WTC11 (cell line): ENCODE measurements at regions not wholly inside any gene's neighbourhood (a gene's known extent, or its start where the extent isn't known, plus 50 kb on each side); places are given as distances from the start of the nearest gene placed in this dataset.
"Not testable (repeated sequence)": the region's sequence is repeated elsewhere in the genome, so short reads cannot be mapped to it uniquely, and the experiment has no call there.

Experiments
- CREB1 ChIP-seq: sonication (generic); formaldehyde crosslinking; IDR thresholded peaks from 2 replicates; pipeline ENCODE4 v1.8.0; 2023; ENCODE audit warnings: mild to moderate bottlenecking, missing genetic modification reagents
- E2F4 ChIP-seq: sonication (generic); formaldehyde crosslinking; IDR thresholded peaks from 2 replicates; pipeline ENCODE4 v1.8.1; 2022; ENCODE audit warnings: low read depth, mild to moderate bottlenecking, moderate library complexity, missing genetic modification reagents, borderline replicate concordance
- EMX1 ChIP-seq: fragments of 250-450 bp; sonication (Bioruptor Pico); IDR thresholded peaks from 2 replicates; pipeline ENCODE4 v1.8.0; 2021; ENCODE audit warnings: mild to moderate bottlenecking
- MAX ChIP-seq: sonication (generic); formaldehyde crosslinking; IDR thresholded peaks from 2 replicates; pipeline ENCODE4 v1.8.0; 2022; ENCODE audit warnings: mild to moderate bottlenecking, missing genetic modification reagents
- OVOL2 ChIP-seq: fragments of 250-450 bp; sonication (Bioruptor Pico); IDR thresholded peaks from 2 replicates; pipeline ENCODE4 v1.9.0; 2021; ENCODE audit warnings: mild to moderate bottlenecking, borderline replicate concordance
- TCF7 ChIP-seq: sonication (generic); formaldehyde crosslinking; IDR thresholded peaks from 2 replicates; pipeline ENCODE4 v1.8.0; 2022; ENCODE audit warnings: mild to moderate bottlenecking, low read depth, missing genetic modification reagents, moderate library complexity
- ZNF416 ChIP-seq: fragments of 250-450 bp; sonication (Bioruptor Pico); IDR thresholded peaks from 2 replicates; pipeline ENCODE4 v1.9.0; 2021; ENCODE audit warnings: mild to moderate bottlenecking, inconsistent platforms
- ZNF423 ChIP-seq: fragments of 250-450 bp; sonication (Bioruptor Pico); IDR thresholded peaks from 2 replicates; pipeline ENCODE4 v2.1.2; 2022; ENCODE audit warnings: mild to moderate bottlenecking, moderate library complexity
- TF ChIP-seq, protein P1 (sequence below): fragments of 200-600 bp; IDR thresholded peaks from 2 replicates; pipeline ENCODE4 v1.8.0; 2022; ENCODE audit warnings: antibody characterized with exemption

DNA sequence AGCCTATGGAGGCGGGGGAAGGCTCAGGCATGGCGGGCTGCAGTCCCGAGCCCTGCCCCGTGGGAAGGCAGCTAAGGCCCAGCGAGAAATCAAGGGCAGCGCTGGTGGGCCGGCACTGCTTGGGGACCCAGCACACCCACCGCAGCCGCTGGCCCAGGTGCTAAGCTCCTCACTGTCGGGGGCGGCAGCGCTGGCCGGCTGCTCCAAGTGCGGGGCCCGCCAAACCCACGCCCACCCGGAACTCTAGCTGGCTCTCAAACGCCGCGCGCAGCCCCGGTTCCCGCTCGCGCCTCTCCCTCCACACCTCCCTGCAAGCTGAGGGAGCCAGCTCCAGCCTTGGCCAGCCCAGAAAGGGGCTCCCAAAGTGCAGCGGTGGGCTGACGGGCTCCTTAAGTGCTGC is 174.0 kb downstream of the LY86 start:
- TF ChIP-seq, protein P1, sequence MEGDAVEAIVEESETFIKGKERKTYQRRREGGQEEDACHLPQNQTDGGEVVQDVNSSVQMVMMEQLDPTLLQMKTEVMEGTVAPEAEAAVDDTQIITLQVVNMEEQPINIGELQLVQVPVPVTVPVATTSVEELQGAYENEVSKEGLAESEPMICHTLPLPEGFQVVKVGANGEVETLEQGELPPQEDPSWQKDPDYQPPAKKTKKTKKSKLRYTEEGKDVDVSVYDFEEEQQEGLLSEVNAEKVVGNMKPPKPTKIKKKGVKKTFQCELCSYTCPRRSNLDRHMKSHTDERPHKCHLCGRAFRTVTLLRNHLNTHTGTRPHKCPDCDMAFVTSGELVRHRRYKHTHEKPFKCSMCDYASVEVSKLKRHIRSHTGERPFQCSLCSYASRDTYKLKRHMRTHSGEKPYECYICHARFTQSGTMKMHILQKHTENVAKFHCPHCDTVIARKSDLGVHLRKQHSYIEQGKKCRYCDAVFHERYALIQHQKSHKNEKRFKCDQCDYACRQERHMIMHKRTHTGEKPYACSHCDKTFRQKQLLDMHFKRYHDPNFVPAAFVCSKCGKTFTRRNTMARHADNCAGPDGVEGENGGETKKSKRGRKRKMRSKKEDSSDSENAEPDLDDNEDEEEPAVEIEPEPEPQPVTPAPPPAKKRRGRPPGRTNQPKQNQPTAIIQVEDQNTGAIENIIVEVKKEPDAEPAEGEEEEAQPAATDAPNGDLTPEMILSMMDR: not testable (repeated sequence)
- TF ChIP-seq E2F4 (CRISPR knock-in tag); CREB1 (CRISPR knock-in tag); EMX1; ZNF423; OVOL2 (CRISPR knock-in tag); ZNF416 (CRISPR knock-in tag); MAX (CRISPR knock-in tag); TCF7: not testable (repeated sequence)
